C4-2B (cell line): ENCODE measurements at regions not wholly inside any gene's neighbourhood (a gene's known extent, or its start where the extent isn't known, plus 50 kb on each side); places are given as distances from the start of the nearest gene placed in this dataset.
"Not testable (repeated sequence)": the region's sequence is repeated elsewhere in the genome, so short reads cannot be mapped to it uniquely, and the experiment has no call there.

Experiments used
- CTCF ChIP-seq: fragments of 450-650 bp; conservative IDR thresholded peaks from 2 replicates; pipeline ENCODE4 v1.5.1; 2017; ENCODE audit warnings: mild to moderate bottlenecking
- ZFX ChIP-seq: fragments of 450-650 bp; IDR thresholded peaks from 2 replicates; pipeline ENCODE4 v1.6.1; 2017

GRCh38 chr1:60640033-60640551 is 442.3 kb upstream of the NFIA start:
- not testable (repeated sequence) for TF ChIP-seq CTCF, ZFX
